ENCODE measurements at regions not wholly inside any gene's neighbourhood (a gene's known extent, or its start where the extent isn't known, plus 50 kb on each side); places are given as distances from the start of the nearest gene placed in this dataset.
"Not testable (repeated sequence)": the region's sequence is repeated elsewhere in the genome, so short reads cannot be mapped to it uniquely, and the experiment has no call there.

- H3K9me3 Mint-ChIP-seq = no peaks in the 10 kb centered on the region
- H3K27me3 Mint-ChIP-seq (ENCODE audit: insufficient read depth) = no peaks in the 10 kb centered on the region
- DNase-seq = no peak
- H3K9me3 ChIP-seq (ENCODE audit: control insufficient read depth, low read length) = no peaks in the 10 kb centered on the region
- no peak overlapping the region for H3K4me3 ChIP-seq (ENCODE audit: low read length)
- H3K4me1 ChIP-seq (ENCODE audit: control insufficient read depth, insufficient read depth, low read length) = peaks cover 6% of the 10 kb centered on the region
- H3K9ac ChIP-seq (ENCODE audit: extremely low read depth, low read length, poor library complexity, severe bottlenecking) = no peak overlapping the region
- no peaks in the 10 kb centered on the region for H3K27me3 ChIP-seq (ENCODE audit: control insufficient read depth, insufficient read depth, low read length, poor library complexity, severe bottlenecking)
- H3K36me3 ChIP-seq (ENCODE audit: control insufficient read depth, insufficient read depth, low read length) = no peaks in the 10 kb centered on the region
- no peak overlapping the region for H3K27ac ChIP-seq (ENCODE audit: low read depth, low read length)
- no peak for TF ChIP-seq CTCF (conservative IDR thresholded peaks at IDR 0.05)
- no peaks in the 10 kb centered on the region for H3K36me3 Mint-ChIP-seq (ENCODE audit: low read depth)
- H3K4me3 Mint-ChIP-seq = no peak overlapping the region
- H3K4me1 Mint-ChIP-seq = peaks cover 5% of the 10 kb centered on the region
- no peak overlapping the region for H3K27ac Mint-ChIP-seq
Observed at GRCh38 chr20:1752045-1752444, 94.5 kb upstream of the SIRPG start.

- no peak overlapping the region for H3K4me3 Mint-ChIP-seq
- no peaks in the 10 kb centered on the region for H3K36me3 Mint-ChIP-seq (ENCODE audit: low read depth)
- H3K9me3 Mint-ChIP-seq = no peaks in the 10 kb centered on the region
- no peak overlapping the region for H3K27ac Mint-ChIP-seq
- Histone ChIP-seq H3K9me3 (ENCODE audit: control insufficient read depth, low read length) (no peaks in the 10 kb centered on the region), H3K4me1 (ENCODE audit: control insufficient read depth, insufficient read depth, low read length) (peaks cover 6% of the 10 kb centered on the region), H3K4me3 (ENCODE audit: low read length) (no peak overlapping the region), H3K9ac (ENCODE audit: extremely low read depth, low read length, poor library complexity, severe bottlenecking) (no peak overlapping the region), H3K27ac (ENCODE audit: low read depth, low read length) (no peak overlapping the region), H3K36me3 (ENCODE audit: control insufficient read depth, insufficient read depth, low read length) (no peaks in the 10 kb centered on the region), H3K27me3 (ENCODE audit: control insufficient read depth, insufficient read depth, low read length, poor library complexity, severe bottlenecking) (no peaks in the 10 kb centered on the region)
- peaks cover 5% of the 10 kb centered on the region for H3K4me1 Mint-ChIP-seq
- no peak for DNase-seq
- no peak for TF ChIP-seq CTCF (conservative IDR thresholded peaks at IDR 0.05)
- no peaks in the 10 kb centered on the region for H3K27me3 Mint-ChIP-seq (ENCODE audit: insufficient read depth)
Observed at GRCh38 chr20:1748777-1749176, 91.2 kb upstream of the SIRPG start.

GRCh38 chr20:1747953-1748577, 90.5 kb upstream of the SIRPG start:
- Mint-ChIP-seq H3K4me1 (peaks cover 5% of the 10 kb centered on the region), H3K27ac (no peak overlapping the region), H3K4me3 (no peak overlapping the region), H3K9me3 (no peaks in the 10 kb centered on the region), H3K27me3 (ENCODE audit: insufficient read depth) (no peaks in the 10 kb centered on the region), H3K36me3 (ENCODE audit: low read depth) (no peaks in the 10 kb centered on the region)
- DNase-seq = no peak
- no peak overlapping the region for H3K9ac ChIP-seq (ENCODE audit: extremely low read depth, low read length, poor library complexity, severe bottlenecking)
- H3K27me3 ChIP-seq (ENCODE audit: control insufficient read depth, insufficient read depth, low read length, poor library complexity, severe bottlenecking) = no peaks in the 10 kb centered on the region
- TF ChIP-seq CTCF (conservative IDR thresholded peaks at IDR 0.05) = no peak
- no peak overlapping the region for H3K4me3 ChIP-seq (ENCODE audit: low read length)
- no peak overlapping the region for H3K27ac ChIP-seq (ENCODE audit: low read depth, low read length)
- H3K9me3 ChIP-seq (ENCODE audit: control insufficient read depth, low read length) = no peaks in the 10 kb centered on the region
- no peaks in the 10 kb centered on the region for H3K36me3 ChIP-seq (ENCODE audit: control insufficient read depth, insufficient read depth, low read length)
- peaks cover 6% of the 10 kb centered on the region for H3K4me1 ChIP-seq (ENCODE audit: control insufficient read depth, insufficient read depth, low read length)
- 96 to 100% methylated on average over 1 to 3 of the region's 3 CpGs for WGBS, 2 experiments (ENCODE audit: insufficient coverage in 1 of 2, insufficient read length in 1 of 2)

- H3K36me3 ChIP-seq (ENCODE audit: control insufficient read depth, insufficient read depth, low read length); H3K9ac ChIP-seq (ENCODE audit: extremely low read depth, low read length, poor library complexity, severe bottlenecking); H3K27ac ChIP-seq (ENCODE audit: low read depth, low read length); H3K4me3 Mint-ChIP-seq; DNase-seq; H3K9me3 ChIP-seq (ENCODE audit: control insufficient read depth, low read length); H3K36me3 Mint-ChIP-seq (ENCODE audit: low read depth); H3K9me3 Mint-ChIP-seq; H3K27me3 Mint-ChIP-seq (ENCODE audit: insufficient read depth); H3K4me1 ChIP-seq (ENCODE audit: control insufficient read depth, insufficient read depth, low read length); H3K27ac Mint-ChIP-seq; H3K27me3 ChIP-seq (ENCODE audit: control insufficient read depth, insufficient read depth, low read length, poor library complexity, severe bottlenecking); H3K4me3 ChIP-seq (ENCODE audit: low read length): not testable (repeated sequence)
- peaks cover 10% of the 10 kb centered on the region for H3K4me1 Mint-ChIP-seq
- no CpG with 5 or more reads among the region's 4 CpGs for WGBS, 2 experiments (ENCODE audit: insufficient coverage in 1 of 2, insufficient read length in 1 of 2)
Observed at GRCh38 chr20:1742049-1742434, 84.5 kb upstream of the SIRPG start.
